Hepatocyte (in vitro differentiated cells): ENCODE measurements at regions not wholly inside any gene's neighbourhood (a gene's known extent, or its start where the extent isn't known, plus 50 kb on each side); places are given as distances from the start of the nearest gene placed in this dataset.

Experiments
- DNase-seq: peaks from one replicate; pipeline ENCODE4 v3.0.0-alpha.2; 2016; ENCODE audit warnings: low spot score
- H2AFZ ChIP-seq: fragments of 200-600 bp; sonication (generic); 2 replicates; pipeline ENCODE4 v1.6.0; 2016; ENCODE audit warnings: antibody characterized with exemption, mild to moderate bottlenecking
- H3K27ac ChIP-seq: fragments of 200-600 bp; sonication (generic); 2 replicates; pipeline ENCODE4 v1.5.1; 2016; ENCODE audit warnings: mild to moderate bottlenecking
- H3K27me3 ChIP-seq: fragments of 200-600 bp; sonication (generic); 2 replicates; pipeline ENCODE4 v1.6.1; 2016
- H3K36me3 ChIP-seq: fragments of 200-600 bp; sonication (generic); replicated peaks from 2 replicates; pipeline ENCODE4 v1.5.1; 2016; ENCODE audit warnings: low read depth; ENCODE audit not compliant: insufficient read depth
- H3K4me1 ChIP-seq: fragments of 200-600 bp; sonication (generic); 2 replicates; pipeline ENCODE4 v1.5.1; 2016; ENCODE audit warnings: mild to moderate bottlenecking, moderate library complexity; ENCODE audit not compliant: insufficient read depth
- H3K4me2 ChIP-seq: fragments of 200-600 bp; sonication (generic); 2 replicates; pipeline ENCODE4 v1.6.0; 2016
- H3K4me3 ChIP-seq: fragments of 200-600 bp; sonication (generic); 2 replicates; pipeline ENCODE4 v1.5.1; 2016; ENCODE audit warnings: mild to moderate bottlenecking
- H3K79me2 ChIP-seq: fragments of 200-600 bp; sonication (generic); 2 replicates; pipeline ENCODE4 v1.6.0; 2017; ENCODE audit warnings: mild to moderate bottlenecking
- H3K9me2 ChIP-seq: fragments of 200-600 bp; sonication (generic); replicated peaks from 2 replicates; pipeline ENCODE4 v1.6.0; 2017; ENCODE audit warnings: mild to moderate bottlenecking; ENCODE audit not compliant: insufficient read depth
- H3K9me3 ChIP-seq: fragments of 200-600 bp; sonication (generic); 2 replicates; pipeline ENCODE4 v1.5.1; 2016; ENCODE audit warnings: low read depth, mild to moderate bottlenecking
- H4K20me1 ChIP-seq: fragments of 200-600 bp; sonication (generic); 2 replicates; pipeline ENCODE4 v1.6.0; 2016; ENCODE audit warnings: mild to moderate bottlenecking; ENCODE audit not compliant: insufficient read depth, poor library complexity, severe bottlenecking
- CTCF ChIP-seq: fragments of 200-600 bp; sonication (generic); IDR thresholded peaks from 2 replicates; pipeline ENCODE4 v1.5.1; 2016; ENCODE audit warnings: antibody characterized with exemption, mild to moderate bottlenecking; ENCODE audit not compliant: poor library complexity
- EZH2 ChIP-seq: fragments of 200-600 bp; sonication (generic); IDR thresholded peaks from 2 replicates; pipeline ENCODE4 v1.6.1; 2016; ENCODE audit warnings: antibody characterized with exemption, mild to moderate bottlenecking, borderline replicate concordance
- EZH2phosphoT487 ChIP-seq: fragments of 200-600 bp; sonication (generic); IDR thresholded peaks from one replicate; pipeline ENCODE4 v1.6.1; 2018; ENCODE audit warnings: antibody characterized with exemption, mild to moderate bottlenecking, low read depth, moderate library complexity; ENCODE audit not compliant: unreplicated experiment, severe bottlenecking
- WGBS: methylation state at CpG from one replicate; pipeline ENCODE4 v1.1.6; 2016; ENCODE audit warnings: low lambda C conversion rate; ENCODE audit errors: missing lambda C conversion rate; 5-methylcytosine and 5-hydroxymethylcytosine counted together

GRCh38 chr3:130609166-130609979 is 92.4 kb downstream of the COL6A6 start:
- no peaks in the 10 kb centered on the region for H3K4me1 ChIP-seq
- peaks cover 6% of the 10 kb centered on the region for H3K9me3 ChIP-seq
- no peak overlapping the region for H2AFZ ChIP-seq
- H3K27ac ChIP-seq: no peak overlapping the region
- H4K20me1 ChIP-seq: no peaks in the 10 kb centered on the region
- no peak for TF ChIP-seq CTCF
- TF ChIP-seq EZH2: no peak
- 88% methylated on average over 3 of the region's 3 CpGs for WGBS
- H3K9me2 ChIP-seq: no peaks in the 10 kb centered on the region
- no peak overlapping the region for H3K4me2 ChIP-seq
- H3K79me2 ChIP-seq: no peaks in the 10 kb centered on the region
- H3K27me3 ChIP-seq: no peaks in the 10 kb centered on the region
- no peaks in the 10 kb centered on the region for H3K36me3 ChIP-seq
- H3K4me3 ChIP-seq: no peak overlapping the region
- DNase-seq: no peak

GRCh38 chr3:130619196-130619595 is 102.2 kb downstream of the COL6A6 start:
- no peaks in the 10 kb centered on the region for H3K36me3 ChIP-seq
- no peaks in the 10 kb centered on the region for H3K9me2 ChIP-seq
- no peak for DNase-seq
- no peak overlapping the region for H3K27ac ChIP-seq
- WGBS: 85% methylated on average over 4 of the region's 4 CpGs
- no peak overlapping the region for H3K4me3 ChIP-seq
- no peak overlapping the region for H3K4me2 ChIP-seq
- H3K9me3 ChIP-seq: no peaks in the 10 kb centered on the region
- no peak for TF ChIP-seq EZH2
- no peak for TF ChIP-seq EZH2phosphoT487
- TF ChIP-seq CTCF: no peak
- H4K20me1 ChIP-seq: no peaks in the 10 kb centered on the region
- no peak overlapping the region for H2AFZ ChIP-seq
- no peaks in the 10 kb centered on the region for H3K27me3 ChIP-seq
- H3K79me2 ChIP-seq: no peaks in the 10 kb centered on the region
- peaks cover 3% of the 10 kb centered on the region for H3K4me1 ChIP-seq

GRCh38 chr3:130621824-130622223 is 104.8 kb downstream of the COL6A6 start:
- Histone ChIP-seq H3K4me3 (no peak overlapping the region), H3K27ac (no peak overlapping the region), H3K36me3 (no peaks in the 10 kb centered on the region), H4K20me1 (no peaks in the 10 kb centered on the region), H3K4me2 (no peak overlapping the region), H3K27me3 (no peaks in the 10 kb centered on the region), H3K9me2 (no peaks in the 10 kb centered on the region), H3K79me2 (no peaks in the 10 kb centered on the region), H2AFZ (no peak overlapping the region), H3K4me1 (peaks cover 3% of the 10 kb centered on the region), H3K9me3 (no peaks in the 10 kb centered on the region)
- no peak for DNase-seq
- 59% methylated on average over 3 of the region's 3 CpGs for WGBS
- TF ChIP-seq CTCF (no peak), EZH2phosphoT487 (no peak)
